Fibroblast of lung (primary cell): ENCODE measurements at regions not wholly inside any gene's neighbourhood (a gene's known extent, or its start where the extent isn't known, plus 50 kb on each side); places are given as distances from the start of the nearest gene placed in this dataset.

ENCODE experiments used
- DNase-seq, 2 donors: peaks; one replicate each; pipeline versions ENCODE4 v3.0.0 to v3.0.0-alpha.2; 2010; ENCODE audit warnings: low read depth in 2 of 2
- H2AFZ ChIP-seq: 2 replicates; pipeline ENCODE4 v1.5.1; 2012; ENCODE audit warnings: low read length, control low read depth, inconsistent platforms
- H3K27ac ChIP-seq: 2 replicates; pipeline ENCODE4 v1.5.1; 2011; ENCODE audit warnings: low read length, control low read depth; ENCODE audit not compliant: insufficient read depth
- H3K27me3 ChIP-seq: 2 replicates; pipeline ENCODE4 v1.5.1; 2011; ENCODE audit warnings: mild to moderate bottlenecking, low read length; ENCODE audit not compliant: control insufficient read depth, insufficient read depth
- H3K36me3 ChIP-seq: 2 replicates; pipeline ENCODE4 v1.5.1; 2011; ENCODE audit warnings: low read length; ENCODE audit not compliant: control insufficient read depth, insufficient read depth
- H3K4me1 ChIP-seq: 2 replicates; pipeline ENCODE4 v1.5.1; 2011; ENCODE audit warnings: low read length; ENCODE audit not compliant: control insufficient read depth, insufficient read depth; ENCODE audit errors: extremely low read depth
- H3K4me2 ChIP-seq: 2 replicates; pipeline ENCODE4 v1.5.1; 2011; ENCODE audit warnings: low read length, control low read depth; ENCODE audit not compliant: insufficient read depth; ENCODE audit errors: extremely low read depth
- H3K4me3 ChIP-seq, 4 experiments: fragments of 200-600 bp in 1 of 4; sonication (generic) in 1 of 4; replicated peaks in 1 of 4; 2 replicates each; pipeline ENCODE4 v1.5.1; 2011 to 2016; ENCODE audit warnings: low read length in 4 of 4, low read depth in 3 of 4, mild to moderate bottlenecking in 3 of 4, control low read depth in 2 of 4, inconsistent platforms in 1 of 4, mixed read lengths in 1 of 4; ENCODE audit not compliant: insufficient read depth in 1 of 4; ENCODE audit errors: control extremely low read depth in 1 of 4
- H3K79me2 ChIP-seq: 2 replicates; pipeline ENCODE4 v1.5.1; 2012; ENCODE audit warnings: mild to moderate bottlenecking, low read length, inconsistent platforms; ENCODE audit not compliant: control insufficient read depth, insufficient read depth
- H3K9ac ChIP-seq: 2 replicates; pipeline ENCODE4 v1.5.1; 2011; ENCODE audit warnings: mild to moderate bottlenecking, low read length, control low read depth; ENCODE audit not compliant: insufficient read depth
- H3K9me3 ChIP-seq: 2 replicates; pipeline ENCODE4 v1.5.1; 2012; ENCODE audit warnings: low read depth, low read length; ENCODE audit not compliant: control insufficient read depth, insufficient read depth
- H4K20me1 ChIP-seq: 2 replicates; pipeline ENCODE4 v1.5.1; 2011; ENCODE audit warnings: low read length; ENCODE audit not compliant: control insufficient read depth, insufficient read depth; ENCODE audit errors: extremely low read depth
- EZH2 ChIP-seq: IDR thresholded peaks from 2 replicates; pipeline ENCODE4 v1.5.1; 2012; ENCODE audit warnings: low read length, control low read depth, mild to moderate bottlenecking; ENCODE audit errors: missing control alignments
- TF ChIP-seq, protein P1 (sequence below), 2 donors: IDR thresholded peaks in 1 of 2; conservative IDR thresholded peaks in 1 of 2; 1 replicate in 1 of 2; 2 replicates in 1 of 2; pipeline ENCODE4 v1.5.1; 2011 to 2012; ENCODE audit warnings: low read length in 2 of 2, control low read depth in 1 of 2, inconsistent platforms in 1 of 2, low read depth in 1 of 2, mild to moderate bottlenecking in 1 of 2

GRCh38 chr13:73168226-73168952, 109.6 kb downstream of the KLF5 start:
- H3K4me1 ChIP-seq, result no peaks in the 10 kb centered on the region
- no peak overlapping the region for H3K4me2 ChIP-seq
- no peak overlapping the region for H3K4me3 ChIP-seq
- no peak overlapping the region for H3K9ac ChIP-seq
- no peaks in the 10 kb centered on the region for H3K36me3 ChIP-seq
- DNase-seq, result peak in 1 of 2 donors; percentile 75
- no peaks in the 10 kb centered on the region for H3K27me3 ChIP-seq
- TF ChIP-seq EZH2, result no peak
- TF ChIP-seq, protein P1, sequence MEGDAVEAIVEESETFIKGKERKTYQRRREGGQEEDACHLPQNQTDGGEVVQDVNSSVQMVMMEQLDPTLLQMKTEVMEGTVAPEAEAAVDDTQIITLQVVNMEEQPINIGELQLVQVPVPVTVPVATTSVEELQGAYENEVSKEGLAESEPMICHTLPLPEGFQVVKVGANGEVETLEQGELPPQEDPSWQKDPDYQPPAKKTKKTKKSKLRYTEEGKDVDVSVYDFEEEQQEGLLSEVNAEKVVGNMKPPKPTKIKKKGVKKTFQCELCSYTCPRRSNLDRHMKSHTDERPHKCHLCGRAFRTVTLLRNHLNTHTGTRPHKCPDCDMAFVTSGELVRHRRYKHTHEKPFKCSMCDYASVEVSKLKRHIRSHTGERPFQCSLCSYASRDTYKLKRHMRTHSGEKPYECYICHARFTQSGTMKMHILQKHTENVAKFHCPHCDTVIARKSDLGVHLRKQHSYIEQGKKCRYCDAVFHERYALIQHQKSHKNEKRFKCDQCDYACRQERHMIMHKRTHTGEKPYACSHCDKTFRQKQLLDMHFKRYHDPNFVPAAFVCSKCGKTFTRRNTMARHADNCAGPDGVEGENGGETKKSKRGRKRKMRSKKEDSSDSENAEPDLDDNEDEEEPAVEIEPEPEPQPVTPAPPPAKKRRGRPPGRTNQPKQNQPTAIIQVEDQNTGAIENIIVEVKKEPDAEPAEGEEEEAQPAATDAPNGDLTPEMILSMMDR (conservative IDR thresholded peaks at IDR 0.05 in 1 of 2, IDR thresholded peaks at IDR 0.05 in 1 of 2; ENCODE audit: low read depth in 1 of 2, low read length in 2 of 2), result no peak
- no peaks in the 10 kb centered on the region for H4K20me1 ChIP-seq
- no peaks in the 10 kb centered on the region for H3K9me3 ChIP-seq
- no peak overlapping the region for H2AFZ ChIP-seq
- H3K79me2 ChIP-seq, result no peaks in the 10 kb centered on the region
- H3K27ac ChIP-seq, result no peak overlapping the region

- DNase-seq, result peak in 1 of 2 donors; percentile 44
Observed at GRCh38 chr13:73167028-73167820, 108.4 kb downstream of the KLF5 start.

DNA sequence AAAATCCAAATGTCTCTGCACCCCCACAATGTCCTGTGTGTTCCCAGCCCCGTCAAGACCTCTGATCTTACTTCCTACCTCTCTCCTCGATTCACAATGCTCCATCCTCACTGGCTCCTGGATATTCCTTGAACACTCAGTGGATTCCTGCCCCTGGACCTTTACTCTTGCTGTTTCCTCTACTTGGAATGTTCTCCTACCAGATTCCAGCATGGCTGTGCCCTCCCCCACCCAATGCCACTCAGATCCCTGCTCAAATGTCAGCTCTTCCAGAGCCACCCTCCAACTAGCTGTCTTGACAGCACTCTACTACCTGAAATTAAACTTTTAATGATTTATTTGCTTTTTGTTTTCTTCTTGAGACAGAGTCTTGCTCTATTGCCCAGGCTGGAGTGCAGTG, 107.4 kb downstream of the KLF5 start:
- TF ChIP-seq, protein P1 (conservative IDR thresholded peaks at IDR 0.05 in 1 of 2, IDR thresholded peaks at IDR 0.05 in 1 of 2; ENCODE audit: low read depth in 1 of 2, low read length in 2 of 2), result no peak
- no peak for TF ChIP-seq EZH2
- Histone ChIP-seq H3K9ac (no peak overlapping the region), H3K4me3 (no peak overlapping the region), H3K9me3 (no peaks in the 10 kb centered on the region), H4K20me1 (no peaks in the 10 kb centered on the region), H3K36me3 (no peaks in the 10 kb centered on the region), H3K4me2 (no peak overlapping the region), H3K27me3 (no peaks in the 10 kb centered on the region), H3K27ac (no peak overlapping the region), H2AFZ (no peak overlapping the region), H3K79me2 (no peaks in the 10 kb centered on the region), H3K4me1 (no peaks in the 10 kb centered on the region)
- no peak for DNase-seq

More at GRCh38 chr13:73167028-73167820, 108.4 kb downstream of the KLF5 start:
- Histone ChIP-seq H3K4me1 (no peaks in the 10 kb centered on the region), H3K27me3 (no peaks in the 10 kb centered on the region), H3K79me2 (no peaks in the 10 kb centered on the region), H3K27ac (no peak overlapping the region), H3K36me3 (no peaks in the 10 kb centered on the region), H2AFZ (no peak overlapping the region), H4K20me1 (no peaks in the 10 kb centered on the region), H3K9ac (no peak overlapping the region), H3K4me2 (no peak overlapping the region), H3K4me3 (no peak overlapping the region), H3K9me3 (no peaks in the 10 kb centered on the region)
- TF ChIP-seq, protein P1 (conservative IDR thresholded peaks at IDR 0.05 in 1 of 2, IDR thresholded peaks at IDR 0.05 in 1 of 2; ENCODE audit: low read depth in 1 of 2, low read length in 2 of 2), result no peak
- TF ChIP-seq EZH2, result no peak
